HG02763 (cell line): ENCODE measurements at regions not wholly inside any gene's neighbourhood (a gene's known extent, or its start where the extent isn't known, plus 50 kb on each side); places are given as distances from the start of the nearest gene placed in this dataset.

Experiments
- ATAC-seq: cut with Tn5 transposase; IDR thresholded peaks from one replicate; pipeline ENCODE4 v1.9.1; 2021; ENCODE audit warnings: mild to moderate bottlenecking, moderate library complexity; ENCODE audit not compliant: unreplicated experiment

DNA sequence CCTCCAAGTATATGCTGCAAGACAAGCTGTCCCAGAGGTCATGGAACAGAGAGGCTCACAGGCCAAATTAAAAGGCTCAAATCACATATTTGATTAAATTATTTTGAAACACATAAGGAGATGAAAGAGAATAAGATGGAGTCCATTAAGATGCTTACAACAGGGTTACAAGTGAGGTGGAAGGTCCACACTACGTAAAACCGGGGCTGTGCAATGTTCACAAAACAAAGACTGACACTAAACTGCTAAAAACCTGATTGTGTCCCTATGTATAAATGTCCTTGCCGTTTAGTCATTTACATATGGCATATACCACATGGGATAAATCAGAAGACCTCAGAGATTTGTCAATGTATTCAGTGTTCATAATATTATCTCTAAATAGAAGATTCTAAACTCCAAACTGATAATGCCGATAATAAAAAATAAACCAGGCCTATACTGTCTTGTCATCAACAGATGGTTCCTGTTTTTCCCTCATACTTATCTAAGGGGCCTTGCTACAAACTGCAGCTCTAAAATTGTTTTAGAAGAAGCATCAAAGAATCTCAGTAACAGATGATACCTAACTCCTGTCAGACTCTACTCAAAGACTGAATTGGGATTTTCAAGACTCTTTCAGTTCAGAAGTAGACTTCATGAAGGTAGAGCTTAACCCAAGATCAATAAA is 51.8 kb upstream of the RIPOR2 start:
- no peak for ATAC-seq

DNA sequence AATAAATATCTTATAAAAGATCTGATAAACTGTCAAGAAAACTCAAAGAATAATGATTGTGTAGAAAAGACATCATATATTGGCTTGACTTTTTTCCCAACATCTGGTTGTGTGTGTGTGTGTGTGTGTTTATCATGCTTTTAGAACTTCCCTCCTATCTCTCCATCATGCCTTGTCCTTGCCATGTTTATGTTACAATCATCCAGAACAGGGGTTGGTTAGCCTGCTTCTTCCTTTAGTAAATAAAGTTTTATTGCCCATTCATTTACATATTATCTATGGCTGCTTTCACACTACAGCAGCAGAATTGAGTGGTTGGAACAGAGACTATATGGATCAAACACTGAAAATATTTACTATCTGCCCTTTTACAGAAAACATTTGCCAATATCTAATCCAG is 52.8 kb upstream of the RIPOR2 start:
- ATAC-seq, result no peak

- no peak for ATAC-seq
These were observed 54.6 kb upstream of the RIPOR2 start for GRCh38 chr6:24990236-24990845.

DNA sequence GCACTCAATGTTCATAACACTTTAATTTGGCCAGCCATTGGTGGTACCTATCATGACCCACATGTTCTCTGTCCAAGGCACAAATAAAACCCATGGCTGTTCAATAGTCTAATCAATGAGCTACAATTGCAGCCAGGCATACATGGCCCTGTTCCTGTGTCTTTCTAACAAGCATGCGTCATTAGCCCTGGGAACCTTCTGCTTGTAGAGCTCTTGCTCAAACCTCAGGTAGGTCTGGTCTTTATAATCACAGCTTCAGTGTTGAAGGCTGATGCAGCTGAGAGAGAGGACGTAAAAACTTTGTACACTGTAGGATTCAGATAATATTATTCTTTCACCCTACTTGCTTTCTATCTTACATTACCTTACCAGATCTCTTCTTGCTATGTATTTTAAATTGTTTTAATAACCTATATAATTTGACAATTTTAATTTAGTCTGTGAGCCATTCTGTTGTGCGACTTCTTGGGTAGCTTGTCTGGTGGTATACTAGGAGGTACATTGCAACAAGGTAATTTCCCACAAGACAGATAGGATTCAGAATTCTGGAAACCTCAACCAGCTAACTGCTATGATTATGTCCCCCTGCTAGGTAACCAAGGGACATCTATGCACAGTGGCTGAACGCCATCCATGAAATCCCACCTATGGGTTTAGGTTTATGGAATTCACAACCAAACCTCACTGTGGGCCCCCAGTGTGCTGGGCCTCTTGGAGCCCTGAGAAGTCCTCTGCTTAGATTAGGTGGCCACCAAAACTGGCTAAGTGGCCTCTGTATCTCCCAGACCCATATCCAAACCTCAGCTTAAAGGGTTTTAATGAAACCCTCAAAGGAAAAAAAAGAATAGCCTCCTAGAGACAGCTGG is 55.4 kb upstream of the RIPOR2 start:
- no peak for ATAC-seq

GRCh38 chr6:24991810-24992467 is 56.2 kb upstream of the RIPOR2 start:
- peak; percentile 83 for ATAC-seq

- no peak for ATAC-seq
These were observed 59.1 kb upstream of the RIPOR2 start for GRCh38 chr6:24994812-24995211.

DNA sequence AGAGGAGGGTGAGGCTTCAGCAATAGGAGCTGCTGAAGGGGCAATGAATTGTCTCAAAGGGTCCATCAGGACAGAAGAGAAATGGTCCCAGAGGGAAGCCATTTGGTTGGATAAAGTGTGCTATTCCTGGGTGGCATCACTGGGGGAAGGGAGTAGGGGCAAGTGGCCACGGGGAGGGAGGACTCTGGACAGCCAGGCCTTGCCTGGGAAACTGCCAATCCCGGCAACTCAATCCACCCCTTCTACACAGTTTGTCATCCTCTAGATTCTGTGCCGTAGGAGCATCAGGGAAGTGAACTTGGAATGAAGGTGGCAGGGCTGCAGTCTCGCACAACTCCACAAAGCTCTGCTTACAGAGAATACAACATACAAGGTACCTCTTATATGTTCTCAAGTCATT is 59.5 kb upstream of the RIPOR2 start:
- ATAC-seq, result no peak

DNA sequence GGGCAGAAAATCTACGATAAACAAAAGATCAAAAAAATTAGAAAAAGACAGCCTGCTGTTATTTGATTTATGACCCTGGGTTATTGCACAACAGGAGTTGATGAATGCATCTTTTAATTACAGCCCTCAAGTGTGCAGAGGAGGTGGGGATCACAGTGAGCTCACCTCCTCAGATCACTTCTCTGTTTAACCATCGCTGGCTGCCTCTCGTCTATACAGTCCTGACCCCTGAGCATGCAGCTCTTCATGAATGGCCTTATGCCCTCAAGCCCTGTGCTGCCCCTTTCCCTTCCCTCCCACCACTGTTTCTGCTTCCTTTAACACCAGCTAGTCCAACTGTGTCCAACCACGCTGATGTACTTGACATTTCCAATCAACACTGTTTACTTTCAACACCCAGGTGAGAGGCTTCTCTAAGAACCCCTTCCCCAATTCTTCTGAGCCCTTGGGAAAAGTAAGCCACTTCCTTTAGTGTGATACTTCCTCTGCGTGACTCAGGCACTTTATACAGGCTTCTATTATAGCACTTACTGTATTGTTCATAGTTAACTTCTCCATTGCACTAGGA is 60.6 kb upstream of the RIPOR2 start:
- no peak for ATAC-seq

DNA sequence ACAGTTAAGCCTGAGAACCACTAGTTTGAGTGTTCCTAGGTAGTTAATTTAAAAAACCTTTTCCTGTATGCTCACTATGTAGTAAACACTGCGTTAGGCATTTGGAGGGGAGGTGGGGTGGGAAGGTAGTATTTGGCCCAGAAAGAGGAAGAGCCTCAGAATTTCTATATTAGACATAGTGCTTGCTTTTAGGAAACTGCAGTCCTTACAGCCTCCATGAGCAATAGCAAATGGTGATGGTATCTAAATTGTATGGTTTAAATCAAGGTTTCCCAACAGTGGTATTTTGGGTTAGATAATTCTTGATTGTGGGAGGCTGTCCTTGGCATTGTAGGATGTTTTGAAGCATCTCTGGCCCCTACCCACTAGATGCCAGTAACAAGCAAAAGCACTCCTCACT is 61.5 kb upstream of the RIPOR2 start:
- no peak for ATAC-seq

- no peak for ATAC-seq
These were observed 62.1 kb upstream of the RIPOR2 start for GRCh38 chr6:24997905-24998304.

DNA sequence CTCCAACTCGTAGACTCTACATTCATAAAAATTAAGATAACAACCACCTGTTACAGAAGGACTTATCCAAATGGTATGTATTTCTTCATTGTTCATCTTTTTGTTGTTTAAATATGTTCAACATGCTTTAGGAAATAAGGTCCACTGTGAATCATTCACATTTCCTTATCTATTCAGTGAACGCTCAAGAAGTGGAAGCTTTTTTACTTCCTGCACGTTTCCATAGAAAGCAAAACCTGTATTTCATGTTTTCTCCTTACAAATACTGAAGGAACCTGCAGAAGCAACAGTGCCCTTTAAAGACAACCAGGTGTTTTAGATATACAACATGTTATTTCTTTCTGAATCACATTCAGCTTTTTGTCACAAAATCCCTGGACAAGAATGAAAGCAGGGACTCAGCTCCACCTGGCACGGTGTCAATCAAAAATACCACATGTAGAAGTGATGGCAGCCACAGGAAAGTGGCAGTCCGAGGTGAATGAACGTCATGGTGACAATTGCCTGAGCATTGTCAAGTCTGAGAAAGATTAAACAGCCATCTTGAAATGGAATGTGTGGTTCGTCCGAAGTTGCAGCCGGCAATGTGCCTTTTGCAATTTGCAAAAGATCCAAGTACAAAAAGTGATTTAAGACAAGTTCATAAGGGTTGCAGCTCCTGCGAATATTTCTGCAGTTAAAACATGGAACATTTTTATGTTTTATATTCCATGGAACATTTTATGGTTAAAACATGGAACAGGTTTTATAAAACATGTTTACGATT is 66.7 kb upstream of the RIPOR2 start:
- ATAC-seq, result no peak

GRCh38 chr6:25004357-25004756 is 68.6 kb upstream of the RIPOR2 start:
- ATAC-seq, result no peak

DNA sequence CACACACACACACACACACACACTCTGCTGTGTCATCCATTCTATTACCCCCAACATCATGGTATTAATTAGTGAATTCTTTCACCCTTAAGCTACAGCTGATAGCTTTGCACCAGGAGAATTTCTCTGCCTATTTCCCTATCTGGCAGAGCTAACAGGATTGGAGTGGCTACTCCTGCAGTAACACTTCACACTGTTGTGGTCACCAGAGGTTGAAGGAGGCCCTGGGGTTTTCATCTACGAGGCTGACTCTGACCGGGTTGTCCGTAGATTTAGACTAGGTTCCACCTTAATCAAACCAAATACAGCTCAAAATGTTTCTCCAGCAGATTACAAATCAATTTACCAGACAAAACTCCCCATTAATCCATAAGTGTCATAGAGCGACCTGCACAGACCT is 69.2 kb upstream of the RIPOR2 start:
- no peak for ATAC-seq

DNA sequence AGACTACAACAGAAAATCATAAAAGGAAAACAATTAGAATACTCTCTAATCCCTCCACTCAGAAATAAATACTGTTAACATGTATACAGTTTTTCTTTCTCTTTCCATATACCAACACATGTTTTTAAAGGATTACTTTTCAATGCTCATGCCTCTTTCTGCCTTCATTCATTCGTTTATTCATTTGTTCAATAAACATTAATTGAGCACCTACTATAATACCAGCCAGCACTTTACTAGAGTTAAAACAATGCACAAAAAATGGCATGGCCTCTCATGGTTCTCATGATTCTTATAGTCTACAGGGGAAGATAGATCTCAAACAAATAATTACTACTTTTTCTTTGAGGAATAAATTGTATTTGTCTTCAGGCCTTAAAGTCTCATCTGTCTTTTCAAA is 70.3 kb upstream of the RIPOR2 start:
- no peak for ATAC-seq

GRCh38 chr6:25006565-25007001 is 70.8 kb upstream of the RIPOR2 start:
- ATAC-seq, result no peak

DNA sequence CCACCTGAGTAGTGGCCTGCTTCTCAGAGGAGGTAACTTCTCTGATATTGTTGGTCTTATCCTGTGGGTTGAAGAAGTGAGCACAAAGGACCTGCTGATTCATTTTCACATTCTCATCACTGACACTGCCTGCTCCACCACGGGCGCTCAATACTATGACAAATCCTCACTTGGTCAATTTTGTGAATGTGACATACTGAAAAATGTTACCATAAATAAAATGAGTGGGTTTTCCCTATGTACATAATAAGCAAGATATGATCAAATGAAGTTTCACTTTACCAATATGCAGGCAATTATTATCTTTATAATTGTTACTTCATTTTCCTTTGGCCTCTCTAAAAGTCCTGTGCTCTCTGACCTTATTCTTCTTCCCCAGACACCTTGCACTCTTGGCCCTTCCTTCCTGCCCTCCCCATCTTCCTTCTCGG is 71.5 kb upstream of the RIPOR2 start:
- no peak for ATAC-seq

GRCh38 chr6:25008707-25009392 is 73.1 kb upstream of the RIPOR2 start:
- no peak for ATAC-seq

GRCh38 chr6:25009393-25009710 is 73.6 kb upstream of the RIPOR2 start:
- ATAC-seq, result no peak

DNA sequence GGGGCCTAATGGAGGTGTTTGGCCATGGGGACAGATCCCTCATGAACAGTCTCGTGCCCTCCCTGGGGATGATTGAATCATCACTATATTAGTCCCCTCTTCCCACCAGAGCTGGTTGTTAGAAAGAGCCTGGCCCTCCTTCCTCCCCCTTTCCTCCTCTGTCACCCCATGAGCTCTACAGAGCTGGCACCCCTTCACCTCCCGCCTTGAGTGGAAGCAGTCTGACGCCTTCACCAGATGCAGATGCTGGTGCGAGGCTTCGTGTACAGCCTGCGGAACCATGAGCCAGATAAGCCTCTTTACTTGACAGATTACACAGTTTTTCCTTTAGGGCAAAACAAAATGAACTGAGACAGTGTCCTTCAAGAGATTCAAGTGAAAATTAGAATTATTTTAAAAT is 74.4 kb upstream of the RIPOR2 start:
- ATAC-seq, result no peak
